AG09319 (cell line): ENCODE measurements at regions not wholly inside any gene's neighbourhood (a gene's known extent, or its start where the extent isn't known, plus 50 kb on each side); places are given as distances from the start of the nearest gene placed in this dataset.

Experiments used
- DNase-seq: peaks from one replicate; pipeline ENCODE4 v3.0.0-alpha.2; 2010; ENCODE audit warnings: low read depth; ENCODE audit errors: extremely low read depth
- TF ChIP-seq, protein P1 (sequence below): IDR thresholded peaks from 2 replicates; pipeline ENCODE4 v1.5.1; 2011; ENCODE audit warnings: low read depth, mild to moderate bottlenecking, inconsistent platforms, low read length, moderate library complexity

- TF ChIP-seq, protein P1, sequence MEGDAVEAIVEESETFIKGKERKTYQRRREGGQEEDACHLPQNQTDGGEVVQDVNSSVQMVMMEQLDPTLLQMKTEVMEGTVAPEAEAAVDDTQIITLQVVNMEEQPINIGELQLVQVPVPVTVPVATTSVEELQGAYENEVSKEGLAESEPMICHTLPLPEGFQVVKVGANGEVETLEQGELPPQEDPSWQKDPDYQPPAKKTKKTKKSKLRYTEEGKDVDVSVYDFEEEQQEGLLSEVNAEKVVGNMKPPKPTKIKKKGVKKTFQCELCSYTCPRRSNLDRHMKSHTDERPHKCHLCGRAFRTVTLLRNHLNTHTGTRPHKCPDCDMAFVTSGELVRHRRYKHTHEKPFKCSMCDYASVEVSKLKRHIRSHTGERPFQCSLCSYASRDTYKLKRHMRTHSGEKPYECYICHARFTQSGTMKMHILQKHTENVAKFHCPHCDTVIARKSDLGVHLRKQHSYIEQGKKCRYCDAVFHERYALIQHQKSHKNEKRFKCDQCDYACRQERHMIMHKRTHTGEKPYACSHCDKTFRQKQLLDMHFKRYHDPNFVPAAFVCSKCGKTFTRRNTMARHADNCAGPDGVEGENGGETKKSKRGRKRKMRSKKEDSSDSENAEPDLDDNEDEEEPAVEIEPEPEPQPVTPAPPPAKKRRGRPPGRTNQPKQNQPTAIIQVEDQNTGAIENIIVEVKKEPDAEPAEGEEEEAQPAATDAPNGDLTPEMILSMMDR: no peak
- DNase-seq: no peak
Measured at GRCh38 chr2:235160281-235160810, 208.5 kb downstream of the SH3BP4 start.

DNA sequence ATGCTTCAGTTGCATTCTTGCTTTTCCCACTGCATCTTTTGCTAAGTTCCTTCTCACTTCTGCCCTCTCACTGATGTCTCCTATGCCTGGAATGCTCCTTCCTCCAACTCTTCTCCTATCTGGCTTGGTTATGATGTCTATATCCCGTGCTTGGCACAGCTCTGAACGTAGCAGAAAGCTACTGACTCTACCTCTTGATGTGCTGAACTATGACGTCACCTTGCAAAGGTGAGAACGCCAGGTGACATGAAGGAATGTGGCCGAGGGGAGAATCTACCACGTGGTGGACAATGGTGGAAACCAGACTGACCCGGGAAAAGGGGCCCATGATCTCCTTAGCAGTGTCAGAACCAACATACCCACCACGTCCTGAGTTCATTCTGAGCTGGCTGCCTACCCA, 209.7 kb downstream of the SH3BP4 start:
- TF ChIP-seq, protein P1: no peak
- no peak for DNase-seq

GRCh38 chr2:235162082-235162836, 210.4 kb downstream of the SH3BP4 start:
- TF ChIP-seq, protein P1: no peak
- DNase-seq: no peak

DNA sequence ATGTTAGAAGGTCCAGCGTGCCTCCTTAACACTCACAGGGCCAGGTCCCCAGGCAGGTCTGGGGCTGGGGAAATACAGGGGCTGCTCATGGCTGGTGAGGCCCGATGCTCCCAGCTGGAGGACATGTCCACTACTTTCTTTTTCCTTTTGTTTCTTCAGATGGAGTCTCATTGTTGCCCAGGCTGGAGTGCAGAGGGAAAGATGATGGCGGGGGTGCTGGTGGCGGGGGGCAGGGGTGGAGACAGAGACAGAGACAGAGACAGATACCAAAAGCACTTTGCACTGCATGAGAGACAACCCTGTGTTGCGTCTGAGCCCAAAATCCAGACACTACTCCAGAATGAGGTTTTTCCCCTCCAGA, 211.0 kb downstream of the SH3BP4 start:
- TF ChIP-seq, protein P1: no peak
- DNase-seq: no peak

GRCh38 chr2:235165136-235165535, 213.3 kb downstream of the SH3BP4 start:
- no peak for DNase-seq

GRCh38 chr2:235165631-235166030, 213.8 kb downstream of the SH3BP4 start:
- DNase-seq: no peak
- TF ChIP-seq, protein P1: no peak

More at GRCh38 chr2:235165136-235165535, 213.3 kb downstream of the SH3BP4 start:
- TF ChIP-seq, protein P1: no peak

DNA sequence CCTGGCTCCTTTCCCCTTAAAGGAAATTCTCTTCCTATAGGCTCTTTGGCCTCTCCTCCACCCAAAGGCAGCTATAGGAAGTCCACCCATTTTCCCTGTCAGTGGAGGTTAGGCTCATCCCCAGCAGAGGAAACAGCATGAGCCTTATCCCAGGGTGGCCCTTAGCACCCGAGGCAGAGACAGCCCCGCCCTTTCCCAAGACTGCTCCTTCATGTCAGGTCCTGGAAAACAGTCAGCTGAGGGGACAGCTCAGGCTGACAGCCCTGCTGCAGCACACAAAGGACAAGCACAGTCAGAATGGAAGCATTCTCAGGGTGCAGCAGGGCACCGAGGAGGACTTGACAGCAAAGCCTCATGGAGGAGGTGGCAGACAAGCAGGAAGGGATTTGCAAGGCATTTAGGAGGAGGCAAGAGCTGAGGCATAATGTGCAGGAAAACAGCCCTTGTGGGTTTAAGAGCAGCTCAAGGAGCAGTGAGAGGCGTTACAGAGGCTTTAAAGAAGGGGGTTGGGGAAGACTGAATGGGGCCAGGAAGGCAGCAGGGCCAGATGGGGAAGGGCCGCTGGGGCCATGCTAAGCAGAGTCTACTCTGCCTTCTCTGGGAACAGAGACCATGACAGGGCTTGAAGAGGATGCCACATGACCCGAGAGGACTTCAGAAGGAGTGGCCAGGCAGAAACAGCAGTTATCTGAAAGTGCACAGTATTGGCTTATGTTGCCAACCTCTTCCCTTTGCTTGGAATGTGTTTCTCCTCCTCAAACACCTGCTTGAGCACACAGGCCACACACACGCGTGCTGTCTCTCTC, 216.6 kb downstream of the SH3BP4 start:
- TF ChIP-seq, protein P1: no peak
- no peak for DNase-seq
